HCT116 (cell line): ENCODE measurements at regions not wholly inside any gene's neighbourhood (a gene's known extent, or its start where the extent isn't known, plus 50 kb on each side); places are given as distances from the start of the nearest gene placed in this dataset.

Experiments
- ATAC-seq: fragments of 200-7000 bp; cut with Tn5 transposase; 2 replicates; pipeline ENCODE4 v1.9.1; 2020; ENCODE audit warnings: mild to moderate bottlenecking, moderate library complexity
- BruUV-seq: library from RNA; stranded (reverse); fragments of 400-500 nt; replicated peaks from 2 replicates; lab custom pipeline; 2021; lab: Mats Ljungman, UMichigan
- CTCF ChIA-PET: fragments of 300-600 bp; sonication (Branson Sonifier 250); formaldehyde crosslinking; loops from one replicate; lab custom pipeline; 2021; ENCODE audit warnings: antibody characterized with exemption; lab: Charles Lee
- POLR2A ChIA-PET: fragments of 300-600, 350-600 bp; sonication (Branson Sonifier 250); formaldehyde crosslinking; loops from one replicate; lab custom pipeline; 2021; ENCODE audit warnings: antibody characterized with exemption; lab: Charles Lee
- RAD21 ChIA-PET, 2 experiments: fragments of 300-600 bp; sonication (Branson Sonifier 250); formaldehyde crosslinking; loops; one replicate each; lab custom pipeline; 2023; ENCODE audit warnings: low total read pairs in 2 of 2; ENCODE audit not compliant: uncharacterized antibody in 2 of 2, unreplicated experiment in 2 of 2, low non-redundant PET in 1 of 2; lab: Charles Lee
- DNase-seq: peaks from one replicate; pipeline ENCODE4 v3.0.0-alpha.2; 2010; ENCODE audit warnings: low read depth, low spot score
- H2AFZ ChIP-seq: fragments of 200-600 bp; shearing (Covaris generic), sonication (generic); 2 replicates; pipeline ENCODE4 v1.6.1; 2017; ENCODE audit warnings: low read depth, mixed run types, mixed read lengths, antibody characterized with exemption, low read length; ENCODE audit not compliant: poor library complexity, severe bottlenecking
- H3K27ac ChIP-seq: 2 replicates; pipeline ENCODE4 v1.5.1; 2012; ENCODE audit warnings: low read depth, low read length
- H3K27me3 ChIP-seq: fragments of 200-600 bp; sonication (generic); 2 replicates; pipeline ENCODE4 v1.6.1; 2016; ENCODE audit warnings: mixed run types, low read length, mixed read lengths; ENCODE audit not compliant: insufficient read depth
- H3K36me3 ChIP-seq, 2 experiments: fragments of 200-500 bp in 1 of 2; fragments of 200-600 bp in 1 of 2; sonication (Bioruptor generic) in 1 of 2; sonication (generic) in 1 of 2; 2 replicates each; pipeline versions ENCODE4 v1.5.1 to v1.6.1; 2014 to 2016; ENCODE audit warnings: low read length in 2 of 2, inconsistent platforms in 1 of 2, mixed read lengths in 1 of 2, mixed run types in 1 of 2; ENCODE audit not compliant: insufficient read depth in 2 of 2, control insufficient read depth in 1 of 2
- H3K4me1 ChIP-seq, 2 experiments: fragments of 200-600 bp in 1 of 2; sonication (generic) in 1 of 2; 2 replicates each; pipeline versions ENCODE4 v1.5.1 to v1.6.1; 2012 to 2017; ENCODE audit warnings: low read length in 2 of 2, inconsistent platforms in 1 of 2, mild to moderate bottlenecking in 1 of 2, mixed read lengths in 1 of 2, mixed run types in 1 of 2, moderate library complexity in 1 of 2; ENCODE audit not compliant: insufficient read depth in 2 of 2, control insufficient read depth in 1 of 2
- H3K4me2 ChIP-seq: fragments of 200-600 bp; sonication (generic); 2 replicates; pipeline ENCODE4 v1.6.1; 2017; ENCODE audit warnings: mixed run types, low read length, mixed read lengths
- H3K4me3 ChIP-seq, 2 experiments: fragments of 200-600 bp in 1 of 2; sonication (generic) in 1 of 2; replicated peaks in 1 of 2; 2 replicates each; pipeline ENCODE4 v1.5.1; 2011 to 2016; ENCODE audit warnings: low read length in 2 of 2, control low read depth in 1 of 2, low read depth in 1 of 2, mild to moderate bottlenecking in 1 of 2, mixed read lengths in 1 of 2, mixed run types in 1 of 2
- H3K79me2 ChIP-seq: fragments of 200-600 bp; sonication (generic); 2 replicates; pipeline ENCODE4 v1.6.1; 2017; ENCODE audit warnings: mild to moderate bottlenecking, mixed run types, low read length, moderate library complexity, mixed read lengths; ENCODE audit not compliant: insufficient read depth
- H3K9ac ChIP-seq: fragments of 200-600 bp; sonication (generic); 2 replicates; pipeline ENCODE4 v1.6.1; 2016; ENCODE audit warnings: low read length, mixed read lengths
- H3K9me2 ChIP-seq: fragments of 200-600 bp; sonication (generic), shearing (Covaris generic); 2 replicates; pipeline ENCODE4 v1.6.1; 2017; ENCODE audit warnings: mixed run types, mild to moderate bottlenecking, moderate library complexity; ENCODE audit not compliant: insufficient read depth
- H3K9me3 ChIP-seq, 2 experiments: fragments of 200-500 bp in 1 of 2; fragments of 200-600 bp in 1 of 2; sonication (Bioruptor generic) in 1 of 2; sonication (generic) in 1 of 2; 2 replicates each; pipeline ENCODE4 v1.6.1; 2014 to 2017; ENCODE audit warnings: low read length in 2 of 2, mixed read lengths in 2 of 2, inconsistent platforms in 1 of 2, low read depth in 1 of 2, mild to moderate bottlenecking in 1 of 2, mixed run types in 1 of 2, moderate library complexity in 1 of 2; ENCODE audit not compliant: control insufficient read depth in 1 of 2, insufficient read depth in 1 of 2
- H4K20me1 ChIP-seq: fragments of 200-600 bp; sonication (generic), shearing (Covaris generic); 2 replicates; pipeline ENCODE4 v1.6.1; 2017; ENCODE audit warnings: mixed run types, mild to moderate bottlenecking, moderate library complexity; ENCODE audit not compliant: insufficient read depth
- EGR1 ChIP-seq: IDR thresholded peaks from 2 replicates; pipeline ENCODE4 v1.6.1; 2012; ENCODE audit warnings: low read depth
- ELF1 ChIP-seq: IDR thresholded peaks from 2 replicates; pipeline ENCODE4 v1.6.1; 2012; ENCODE audit warnings: low read depth, borderline replicate concordance
- EZH2 ChIP-seq: fragments of 200-600 bp; sonication (generic); IDR thresholded peaks from 2 replicates; pipeline ENCODE4 v1.6.1; 2017; ENCODE audit warnings: antibody characterized with exemption, mixed run types
- FOSL1 ChIP-seq: IDR thresholded peaks from 2 replicates; pipeline ENCODE4 v1.6.1; 2012; ENCODE audit warnings: low read depth
- JUND ChIP-seq: IDR thresholded peaks from 2 replicates; pipeline ENCODE4 v1.6.1; 2012
- SIN3A ChIP-seq: IDR thresholded peaks from 2 replicates; pipeline ENCODE4 v1.6.1; 2012; ENCODE audit warnings: low read depth
- SRF ChIP-seq: IDR thresholded peaks from 2 replicates; pipeline ENCODE4 v1.6.1; 2012; ENCODE audit warnings: low read depth
- YY1 ChIP-seq: IDR thresholded peaks from 2 replicates; pipeline ENCODE4 v1.6.1; 2011; ENCODE audit warnings: low read length, low read depth, moderate library complexity, mild to moderate bottlenecking; ENCODE audit not compliant: insufficient replicate concordance; ENCODE audit errors: extremely low read depth
- ZNF274 ChIP-seq: fragments of 200-500 bp; sonication (Bioruptor generic); IDR thresholded peaks from 2 replicates; pipeline ENCODE4 v1.6.1; 2014; ENCODE audit warnings: mild to moderate bottlenecking, low read depth, low read length, inconsistent platforms
- intact Hi-C: fragments of 100-400 bp; cut with micrococcal nuclease; formaldehyde crosslinking; loops from 2 replicates; pipeline ENCODE4 v1.10.0; 2022
- TF ChIP-seq, protein P1 (sequence below): IDR thresholded peaks from 2 replicates; pipeline ENCODE4 v1.6.1; 2011; ENCODE audit warnings: mild to moderate bottlenecking, low read length, moderate library complexity; ENCODE audit not compliant: insufficient replicate concordance; ENCODE audit errors: extremely low read depth
- TF ChIP-seq, protein P2 (sequence below): IDR thresholded peaks from 2 replicates; pipeline ENCODE4 v1.6.1; 2012
- TF ChIP-seq, protein P3 (sequence below), 3 experiments: fragments of 200-600 bp in 1 of 3; sonication (generic) in 1 of 3; IDR thresholded peaks in 2 of 3; conservative IDR thresholded peaks in 1 of 3; 2 replicates each; pipeline ENCODE4 v1.5.1; 2012 to 2017; ENCODE audit warnings: low read depth in 2 of 3, low read length in 2 of 3, antibody characterized with exemption in 1 of 3, borderline replicate concordance in 1 of 3, control low read depth in 1 of 3, mild to moderate bottlenecking in 1 of 3, mixed read lengths in 1 of 3, mixed run types in 1 of 3, moderate library complexity in 1 of 3; ENCODE audit not compliant: insufficient read depth in 1 of 3

DNA sequence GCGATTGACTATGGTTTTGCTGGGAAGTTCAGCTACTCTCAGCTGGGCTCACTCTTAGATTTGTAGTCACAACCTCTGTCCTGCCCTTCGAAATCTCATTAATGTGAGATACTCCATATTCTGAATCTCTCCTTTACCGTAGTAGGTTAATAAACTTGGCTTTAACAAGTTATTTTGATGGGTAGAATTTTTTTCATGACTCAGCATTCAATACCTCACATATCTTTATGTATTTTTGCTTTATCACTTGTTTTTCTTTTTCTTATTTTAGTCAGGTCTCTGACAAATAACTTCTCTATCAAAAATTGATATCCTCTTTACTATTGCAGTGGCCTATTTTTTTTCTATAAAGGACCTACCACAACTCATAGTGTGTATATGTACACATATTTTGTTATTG, 855.2 kb upstream of the ADGRB3 start:
- ATAC-seq (no peak), DNase-seq (no peak)
- intact Hi-C loops, result no loop called here
- Histone ChIP-seq H3K36me3 (no peaks in the 10 kb centered on the region), H3K27me3 (no peaks in the 10 kb centered on the region), H3K27ac (no peak overlapping the region), H2AFZ (no peak overlapping the region), H3K79me2 (no peaks in the 10 kb centered on the region), H3K9me2 (no peaks in the 10 kb centered on the region), H3K9ac (no peak overlapping the region)
- no TSS peak for BruUV-seq
- CTCF ChIA-PET, result no interaction called here
- no peak for TF ChIP-seq EGR1
- no peak for TF ChIP-seq ELF1
- TF ChIP-seq SIN3A, result no peak
- TF ChIP-seq SRF, result no peak
- no peak for TF ChIP-seq JUND
- no peak for TF ChIP-seq EZH2
- TF ChIP-seq, protein P1, sequence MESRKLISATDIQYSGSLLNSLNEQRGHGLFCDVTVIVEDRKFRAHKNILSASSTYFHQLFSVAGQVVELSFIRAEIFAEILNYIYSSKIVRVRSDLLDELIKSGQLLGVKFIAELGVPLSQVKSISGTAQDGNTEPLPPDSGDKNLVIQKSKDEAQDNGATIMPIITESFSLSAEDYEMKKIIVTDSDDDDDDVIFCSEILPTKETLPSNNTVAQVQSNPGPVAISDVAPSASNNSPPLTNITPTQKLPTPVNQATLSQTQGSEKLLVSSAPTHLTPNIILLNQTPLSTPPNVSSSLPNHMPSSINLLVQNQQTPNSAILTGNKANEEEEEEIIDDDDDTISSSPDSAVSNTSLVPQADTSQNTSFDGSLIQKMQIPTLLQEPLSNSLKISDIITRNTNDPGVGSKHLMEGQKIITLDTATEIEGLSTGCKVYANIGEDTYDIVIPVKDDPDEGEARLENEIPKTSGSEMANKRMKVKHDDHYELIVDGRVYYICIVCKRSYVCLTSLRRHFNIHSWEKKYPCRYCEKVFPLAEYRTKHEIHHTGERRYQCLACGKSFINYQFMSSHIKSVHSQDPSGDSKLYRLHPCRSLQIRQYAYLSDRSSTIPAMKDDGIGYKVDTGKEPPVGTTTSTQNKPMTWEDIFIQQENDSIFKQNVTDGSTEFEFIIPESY, result no peak
- TF ChIP-seq ZNF274, result no peak
- TF ChIP-seq, protein P2, sequence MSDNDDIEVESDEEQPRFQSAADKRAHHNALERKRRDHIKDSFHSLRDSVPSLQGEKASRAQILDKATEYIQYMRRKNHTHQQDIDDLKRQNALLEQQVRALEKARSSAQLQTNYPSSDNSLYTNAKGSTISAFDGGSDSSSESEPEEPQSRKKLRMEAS, result no peak
- no peak for TF ChIP-seq FOSL1
- TF ChIP-seq, protein P3, sequence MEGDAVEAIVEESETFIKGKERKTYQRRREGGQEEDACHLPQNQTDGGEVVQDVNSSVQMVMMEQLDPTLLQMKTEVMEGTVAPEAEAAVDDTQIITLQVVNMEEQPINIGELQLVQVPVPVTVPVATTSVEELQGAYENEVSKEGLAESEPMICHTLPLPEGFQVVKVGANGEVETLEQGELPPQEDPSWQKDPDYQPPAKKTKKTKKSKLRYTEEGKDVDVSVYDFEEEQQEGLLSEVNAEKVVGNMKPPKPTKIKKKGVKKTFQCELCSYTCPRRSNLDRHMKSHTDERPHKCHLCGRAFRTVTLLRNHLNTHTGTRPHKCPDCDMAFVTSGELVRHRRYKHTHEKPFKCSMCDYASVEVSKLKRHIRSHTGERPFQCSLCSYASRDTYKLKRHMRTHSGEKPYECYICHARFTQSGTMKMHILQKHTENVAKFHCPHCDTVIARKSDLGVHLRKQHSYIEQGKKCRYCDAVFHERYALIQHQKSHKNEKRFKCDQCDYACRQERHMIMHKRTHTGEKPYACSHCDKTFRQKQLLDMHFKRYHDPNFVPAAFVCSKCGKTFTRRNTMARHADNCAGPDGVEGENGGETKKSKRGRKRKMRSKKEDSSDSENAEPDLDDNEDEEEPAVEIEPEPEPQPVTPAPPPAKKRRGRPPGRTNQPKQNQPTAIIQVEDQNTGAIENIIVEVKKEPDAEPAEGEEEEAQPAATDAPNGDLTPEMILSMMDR (IDR thresholded peaks at IDR 0.05 in 2 of 3, conservative IDR thresholded peaks at IDR 0.05 in 1 of 3; ENCODE audit: borderline replicate concordance in 1 of 3, insufficient read depth in 1 of 3, low read depth in 2 of 3, low read length in 2 of 3), result no peak
- TF ChIP-seq YY1, result no peak
- TF ChIP-seq, all 23 proteins: peak for 0
- Histone ChIP-seq H3K4me1 (no peaks in the 10 kb centered on the region), H3K9me3 (peaks cover 12 to 15% of the 10 kb centered on the region in 2 experiments; a peak in 2 of 4 replicates), H3K4me2 (no peak overlapping the region), H4K20me1 (no peaks in the 10 kb centered on the region), H3K4me3 (no peak overlapping the region)
- RAD21 ChIA-PET, result no interaction called here
- POLR2A ChIA-PET, result no interaction called here
